H9 (cell line): ENCODE measurements at regions not wholly inside any gene's neighbourhood (a gene's known extent, or its start where the extent isn't known, plus 50 kb on each side); places are given as distances from the start of the nearest gene placed in this dataset.

Experiments
- DNase-seq: peaks from one replicate; pipeline ENCODE4 v3.0.0-alpha.2; 2017
- H2AFZ ChIP-seq: one replicate; pipeline ENCODE4 v1.6.1; 2013; ENCODE audit warnings: mild to moderate bottlenecking, low read length, control low read depth, moderate library complexity
- H2AK5ac ChIP-seq: 2 replicates; pipeline ENCODE4 v1.6.1; 2013; ENCODE audit warnings: low read length, control low read depth, mixed read lengths; ENCODE audit not compliant: insufficient read length
- H2BK120ac ChIP-seq: one replicate; pipeline ENCODE4 v1.6.1; 2013; ENCODE audit warnings: low read depth, mild to moderate bottlenecking, low read length, control low read depth, inconsistent platforms; ENCODE audit not compliant: poor library complexity, severe bottlenecking
- H2BK12ac ChIP-seq: 2 replicates; pipeline ENCODE4 v1.6.1; 2013; ENCODE audit warnings: low read length, control low read depth, mixed read lengths, low read depth; ENCODE audit not compliant: insufficient read length
- H2BK15ac ChIP-seq: 2 replicates; pipeline ENCODE4 v1.6.1; 2013; ENCODE audit warnings: low read depth, low read length, control low read depth
- H2BK20ac ChIP-seq: one replicate; pipeline ENCODE4 v1.6.1; 2013; ENCODE audit warnings: low read depth, mild to moderate bottlenecking, low read length, control low read depth, inconsistent platforms; ENCODE audit not compliant: poor library complexity, severe bottlenecking
- H2BK5ac ChIP-seq: 2 replicates; pipeline ENCODE4 v1.6.1; 2013; ENCODE audit warnings: low read length, control low read depth, mixed read lengths; ENCODE audit not compliant: insufficient read length
- H3K14ac ChIP-seq: 2 replicates; pipeline ENCODE4 v1.6.1; 2013; ENCODE audit warnings: low read length, control low read depth; ENCODE audit not compliant: insufficient read depth
- H3K18ac ChIP-seq: 2 replicates; pipeline ENCODE4 v1.6.1; 2013; ENCODE audit warnings: low read depth, mild to moderate bottlenecking, mixed read lengths, low read length, control low read depth; ENCODE audit not compliant: insufficient read length
- H3K23ac ChIP-seq: 2 replicates; pipeline ENCODE4 v1.6.1; 2013; ENCODE audit warnings: low read length, control low read depth, mixed read lengths, low read depth; ENCODE audit not compliant: insufficient read length
- H3K23me2 ChIP-seq: 2 replicates; pipeline ENCODE4 v1.6.1; 2013; ENCODE audit warnings: low read depth, mild to moderate bottlenecking, mixed read lengths, low read length, control low read depth; ENCODE audit not compliant: insufficient read length, poor library complexity, severe bottlenecking
- H3K27ac ChIP-seq: 2 replicates; pipeline ENCODE4 v1.5.1; 2013; ENCODE audit warnings: low read length, control low read depth, mixed read lengths, low read depth; ENCODE audit not compliant: insufficient read length
- H3K27me3 ChIP-seq: 2 replicates; pipeline ENCODE4 v1.6.1; 2013; ENCODE audit warnings: low read length, control low read depth, inconsistent platforms; ENCODE audit not compliant: insufficient read depth
- H3K4ac ChIP-seq: 2 replicates; pipeline ENCODE4 v1.6.1; 2013; ENCODE audit warnings: low read depth, mild to moderate bottlenecking, control low read depth, inconsistent platforms, low read length, moderate library complexity
- H3K4me1 ChIP-seq: 2 replicates; pipeline ENCODE4 v1.6.1; 2013; ENCODE audit warnings: low read length, control low read depth, inconsistent platforms; ENCODE audit not compliant: insufficient read depth
- H3K4me2 ChIP-seq: 2 replicates; pipeline ENCODE4 v1.6.1; 2013; ENCODE audit warnings: low read length, control low read depth, mixed read lengths; ENCODE audit not compliant: insufficient read length, insufficient read depth
- H3K56ac ChIP-seq: 2 replicates; pipeline ENCODE4 v1.6.1; 2013; ENCODE audit warnings: low read depth, mild to moderate bottlenecking, mixed read lengths, low read length, control low read depth; ENCODE audit not compliant: insufficient read length
- H3K79me1 ChIP-seq: 2 replicates; pipeline ENCODE4 v1.6.1; 2013; ENCODE audit warnings: low read depth, mild to moderate bottlenecking, moderate library complexity, low read length, control low read depth, inconsistent platforms; ENCODE audit not compliant: insufficient read depth, poor library complexity, severe bottlenecking
- H3K79me2 ChIP-seq: 2 replicates; pipeline ENCODE4 v1.6.1; 2013; ENCODE audit warnings: low read length, control low read depth, inconsistent platforms; ENCODE audit not compliant: insufficient read depth
- H3K9ac ChIP-seq: 2 replicates; pipeline ENCODE4 v1.6.1; 2013; ENCODE audit warnings: low read length, control low read depth, mixed read lengths; ENCODE audit not compliant: insufficient read length; ENCODE audit errors: extremely low read depth
- H3K9me3 ChIP-seq: one replicate; pipeline ENCODE4 v1.6.1; 2013; ENCODE audit warnings: low read depth, low read length, inconsistent platforms; ENCODE audit not compliant: control insufficient read depth
- H3T11ph ChIP-seq: one replicate; pipeline ENCODE4 v1.6.1; 2013; ENCODE audit warnings: mild to moderate bottlenecking, low read length, control low read depth, inconsistent platforms
- H4K20me1 ChIP-seq: one replicate; pipeline ENCODE4 v1.6.1; 2013; ENCODE audit not compliant: control insufficient read depth, insufficient read length, insufficient read depth
- H4K5ac ChIP-seq: 2 replicates; pipeline ENCODE4 v1.6.1; 2013; ENCODE audit warnings: low read depth, mild to moderate bottlenecking, mixed read lengths, low read length, control low read depth; ENCODE audit not compliant: insufficient read length
- H4K8ac ChIP-seq: replicated peaks from 2 replicates; pipeline ENCODE4 v1.6.1; 2013; ENCODE audit warnings: low read length, control low read depth, mixed read lengths, low read depth; ENCODE audit not compliant: insufficient read length
- H4K91ac ChIP-seq: 2 replicates; pipeline ENCODE4 v1.6.1; 2013; ENCODE audit warnings: low read depth, mild to moderate bottlenecking, moderate library complexity, mixed read lengths, low read length, control low read depth; ENCODE audit not compliant: insufficient read length
- H3K27ac Mint-ChIP-seq, 3 experiments: 2 replicates in 2 of 3; 3 replicates in 1 of 3; pipeline ENCODE4 v1.8.0; 2020 to 2021; ENCODE audit warnings: mixed read lengths in 3 of 3, mild to moderate bottlenecking in 1 of 3, moderate library complexity in 1 of 3
- H3K27me3 Mint-ChIP-seq: 2 replicates; pipeline ENCODE4 v1.8.0; 2021; ENCODE audit warnings: low read depth, mild to moderate bottlenecking, moderate library complexity, mixed read lengths
- H3K36me3 Mint-ChIP-seq, 3 experiments: 2 replicates in 2 of 3; 3 replicates in 1 of 3; pipeline ENCODE4 v1.8.0; 2020 to 2021; ENCODE audit warnings: low read depth in 3 of 3, mixed read lengths in 3 of 3; ENCODE audit not compliant: insufficient read depth in 1 of 3
- H3K4me1 Mint-ChIP-seq, 2 experiments: 2 replicates each; pipeline ENCODE4 v1.8.0; 2020; ENCODE audit warnings: mixed read lengths in 2 of 2
- H3K4me3 Mint-ChIP-seq, 2 experiments: 2 replicates in 1 of 2; 3 replicates in 1 of 2; pipeline ENCODE4 v1.8.0; 2020 to 2021; ENCODE audit warnings: mild to moderate bottlenecking in 2 of 2, mixed read lengths in 2 of 2, moderate library complexity in 1 of 2
- H3K9me3 Mint-ChIP-seq, 2 experiments: 2 replicates in 1 of 2; 3 replicates in 1 of 2; pipeline ENCODE4 v1.8.0; 2020; ENCODE audit warnings: mild to moderate bottlenecking in 2 of 2, mixed read lengths in 2 of 2, moderate library complexity in 1 of 2
- WGBS: extraction: QIAGEN DNeasy Blood & Tissue Kit; methylation state at CpG from one replicate; pipeline ENCODE4 v1.1.7; 2013; ENCODE audit warnings: missing lambda C conversion rate, low lambda C conversion rate, mixed read lengths; ENCODE audit not compliant: insufficient read length; ENCODE audit errors: extremely low coverage; 5-methylcytosine and 5-hydroxymethylcytosine counted together
- TF ChIP-seq, protein P1 (sequence below): fragments of 200-600 bp; sonication (generic); conservative IDR thresholded peaks from 3 replicates; pipeline ENCODE4 v1.8.0; 2021; ENCODE audit warnings: antibody characterized with exemption, mild to moderate bottlenecking

DNA sequence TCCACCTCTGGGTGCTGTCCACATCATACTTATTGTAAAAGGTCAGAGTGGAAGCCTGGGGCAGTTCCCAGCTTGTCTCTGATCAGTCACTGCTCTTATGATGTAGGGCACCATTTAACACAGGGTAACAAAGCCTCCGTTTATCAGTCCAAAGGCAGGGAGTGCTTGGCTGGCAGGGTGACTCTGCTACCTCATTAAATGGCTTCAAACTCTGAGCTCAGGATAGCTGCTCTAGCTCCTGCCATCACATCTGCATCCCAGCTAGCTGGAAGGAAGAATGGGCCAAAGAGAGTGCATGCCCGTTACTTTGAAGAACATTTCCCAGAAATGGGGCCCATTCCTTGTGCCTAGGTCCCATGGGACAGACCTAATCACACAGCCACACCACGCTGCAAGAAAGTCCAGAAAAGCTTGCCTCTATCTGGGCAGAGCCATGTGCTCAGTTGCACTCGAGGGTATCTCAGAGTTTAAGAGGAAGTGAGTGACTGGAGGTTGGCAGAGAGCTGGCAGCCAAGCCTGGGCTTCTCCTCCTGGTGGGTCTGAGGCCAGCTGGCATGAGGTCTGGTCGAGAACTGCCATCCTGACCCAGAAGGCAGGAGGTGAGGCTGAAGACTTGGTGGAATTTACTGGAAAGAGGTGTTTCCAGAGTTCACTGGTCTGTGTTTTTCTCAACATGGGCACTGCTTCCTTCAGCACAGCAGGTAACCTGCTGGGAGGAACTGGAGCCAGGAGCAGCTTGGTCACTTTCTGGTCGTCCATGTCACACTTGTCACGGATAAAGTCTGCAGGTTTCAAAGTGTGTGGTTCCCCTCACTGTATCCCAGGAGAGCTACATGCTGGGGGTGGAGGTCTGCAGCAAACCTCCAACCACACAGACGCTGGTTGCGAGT lies 935.7 kb downstream of the BRD1 start:
- no CpG with 5 or more reads among the region's 9 CpGs for WGBS
- Histone ChIP-seq H3K9me3 (no peaks in the 10 kb centered on the region), H2AK5ac (no peak overlapping the region), H3K4me2 (no peak overlapping the region), H4K5ac (no peak overlapping the region), H3K23me2 (no peaks in the 10 kb centered on the region), H3K4me1 (no peaks in the 10 kb centered on the region), H4K20me1 (no peaks in the 10 kb centered on the region), H2BK12ac (no peak overlapping the region), H3T11ph (no peak overlapping the region), H3K27ac (no peak overlapping the region), H2AFZ (no peak overlapping the region), H3K79me2 (no peaks in the 10 kb centered on the region), H3K79me1 (no peaks in the 10 kb centered on the region), H4K8ac (no peak overlapping the region), H4K91ac (no peak overlapping the region), H2BK15ac (no peak overlapping the region), H3K18ac (no peak overlapping the region), H2BK5ac (no peak overlapping the region), H3K4ac (no peak overlapping the region), H2BK20ac (no peak overlapping the region), H3K9ac (no peak overlapping the region), H2BK120ac (no peak overlapping the region), H3K23ac (no peak overlapping the region), H3K27me3 (no peaks in the 10 kb centered on the region), H3K56ac (no peak overlapping the region), H3K14ac (no peak overlapping the region)
- peaks cover 40% of the 10 kb centered on the region for H3K27me3 Mint-ChIP-seq
- peaks cover 0 to 2% (median 0%) of the 10 kb centered on the region in 3 experiments; a peak in 1 of 7 replicates for H3K36me3 Mint-ChIP-seq
- TF ChIP-seq, protein P1, sequence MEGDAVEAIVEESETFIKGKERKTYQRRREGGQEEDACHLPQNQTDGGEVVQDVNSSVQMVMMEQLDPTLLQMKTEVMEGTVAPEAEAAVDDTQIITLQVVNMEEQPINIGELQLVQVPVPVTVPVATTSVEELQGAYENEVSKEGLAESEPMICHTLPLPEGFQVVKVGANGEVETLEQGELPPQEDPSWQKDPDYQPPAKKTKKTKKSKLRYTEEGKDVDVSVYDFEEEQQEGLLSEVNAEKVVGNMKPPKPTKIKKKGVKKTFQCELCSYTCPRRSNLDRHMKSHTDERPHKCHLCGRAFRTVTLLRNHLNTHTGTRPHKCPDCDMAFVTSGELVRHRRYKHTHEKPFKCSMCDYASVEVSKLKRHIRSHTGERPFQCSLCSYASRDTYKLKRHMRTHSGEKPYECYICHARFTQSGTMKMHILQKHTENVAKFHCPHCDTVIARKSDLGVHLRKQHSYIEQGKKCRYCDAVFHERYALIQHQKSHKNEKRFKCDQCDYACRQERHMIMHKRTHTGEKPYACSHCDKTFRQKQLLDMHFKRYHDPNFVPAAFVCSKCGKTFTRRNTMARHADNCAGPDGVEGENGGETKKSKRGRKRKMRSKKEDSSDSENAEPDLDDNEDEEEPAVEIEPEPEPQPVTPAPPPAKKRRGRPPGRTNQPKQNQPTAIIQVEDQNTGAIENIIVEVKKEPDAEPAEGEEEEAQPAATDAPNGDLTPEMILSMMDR: no peak
- H3K4me3 Mint-ChIP-seq: no peak overlapping the region
- H3K27ac Mint-ChIP-seq: no peak overlapping the region; a peak in 1 of 7 replicates
- H3K9me3 Mint-ChIP-seq: no peaks in the 10 kb centered on the region
- no peaks in the 10 kb centered on the region for H3K4me1 Mint-ChIP-seq
- DNase-seq: no peak
